ES-I3 (cell line): ENCODE measurements at regions not wholly inside any gene's neighbourhood (a gene's known extent, or its start where the extent isn't known, plus 50 kb on each side); places are given as distances from the start of the nearest gene placed in this dataset.

Experiments used
- H3K36me3 ChIP-seq: 2 replicates; pipeline ENCODE4 v1.6.1; 2013; ENCODE audit warnings: mild to moderate bottlenecking, low read length, control low read depth, moderate library complexity; ENCODE audit not compliant: insufficient read depth
- H3K4me1 ChIP-seq: 2 replicates; pipeline ENCODE4 v1.6.1; 2013; ENCODE audit warnings: mild to moderate bottlenecking, control low read depth, low read length; ENCODE audit not compliant: insufficient read depth
- H3K9ac ChIP-seq: 2 replicates; pipeline ENCODE4 v1.6.1; 2013; ENCODE audit warnings: low read depth, mild to moderate bottlenecking, low read length, moderate library complexity
- H3K9me3 ChIP-seq: 2 replicates; pipeline ENCODE4 v1.6.1; 2013; ENCODE audit warnings: mild to moderate bottlenecking, low read length, moderate library complexity; ENCODE audit not compliant: control insufficient read depth, insufficient read depth

DNA sequence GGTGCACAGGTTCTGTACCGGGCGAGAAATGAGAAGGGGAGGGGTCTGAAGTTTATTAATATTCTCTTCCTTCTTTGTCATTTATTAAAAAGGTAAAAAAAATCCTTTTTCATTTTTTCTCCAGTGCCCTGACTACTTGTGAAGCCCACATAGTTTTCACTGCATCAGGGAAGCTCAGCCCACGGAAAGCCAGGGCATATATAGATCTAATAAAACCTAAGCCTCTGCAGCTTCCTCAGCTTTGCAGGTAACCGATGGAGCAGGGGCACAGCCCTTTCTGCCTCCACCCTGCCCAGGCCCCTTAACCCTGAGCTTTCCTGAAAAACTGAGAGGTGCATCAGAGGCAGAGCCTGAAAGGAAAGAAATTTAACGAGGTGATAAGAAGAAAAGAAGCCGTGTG lies 140.1 kb downstream of the NXPE2 start:
- Histone ChIP-seq H3K9ac (no peak overlapping the region), H3K36me3 (no peaks in the 10 kb centered on the region), H3K4me1 (peaks cover 7% of the 10 kb centered on the region; the same call in 1 of the 2 replicates), H3K9me3 (no peaks in the 10 kb centered on the region)

DNA sequence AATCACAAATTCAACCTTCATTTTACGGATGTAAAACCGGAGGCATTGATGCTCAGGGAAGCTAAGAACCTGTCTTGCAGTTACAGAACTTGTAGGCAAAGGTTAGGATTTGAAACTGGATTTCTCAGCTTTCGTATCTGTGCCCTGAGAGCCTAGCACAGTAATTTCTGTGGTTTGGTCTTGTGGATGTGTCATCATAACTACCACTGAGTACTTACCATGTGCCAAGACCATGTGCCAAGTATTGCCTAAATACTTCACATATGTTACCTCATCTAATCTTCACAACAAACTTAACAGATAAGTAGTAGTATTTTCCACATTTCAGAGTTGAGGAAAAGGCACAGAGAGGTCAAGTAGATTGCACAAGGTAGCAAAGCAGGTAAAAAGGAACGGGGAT lies 140.7 kb downstream of the NXPE2 start:
- Histone ChIP-seq H3K9me3 (no peaks in the 10 kb centered on the region), H3K4me1 (peaks cover 7% of the 10 kb centered on the region; the same call in 1 of the 2 replicates), H3K9ac (no peak overlapping the region), H3K36me3 (no peaks in the 10 kb centered on the region)

DNA sequence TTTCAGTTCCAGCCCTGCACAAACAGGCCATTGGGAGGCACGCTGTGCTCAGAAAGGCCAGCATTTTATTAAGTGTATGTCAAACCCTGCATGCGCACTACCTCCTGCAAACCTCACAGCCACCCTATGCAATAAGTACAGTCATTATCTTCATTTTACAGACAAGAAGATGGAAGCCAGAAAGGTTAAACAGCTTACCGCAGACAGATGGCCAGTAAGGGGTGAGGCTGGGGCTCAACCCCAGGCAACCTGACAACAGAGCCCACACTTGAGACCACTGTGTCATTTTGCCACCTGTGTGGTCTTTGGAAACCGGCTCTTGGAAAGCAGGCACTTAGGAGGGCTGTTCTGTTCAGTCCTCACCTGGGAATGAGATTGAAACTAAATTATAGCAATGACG lies 142.3 kb downstream of the NXPE2 start:
- H3K36me3 ChIP-seq = no peaks in the 10 kb centered on the region
- peaks cover 7% of the 10 kb centered on the region; the same call in 1 of the 2 replicates for H3K9me3 ChIP-seq
- H3K4me1 ChIP-seq = peaks cover 7% of the 10 kb centered on the region; the same call in 1 of the 2 replicates
- H3K9ac ChIP-seq = no peak overlapping the region

DNA sequence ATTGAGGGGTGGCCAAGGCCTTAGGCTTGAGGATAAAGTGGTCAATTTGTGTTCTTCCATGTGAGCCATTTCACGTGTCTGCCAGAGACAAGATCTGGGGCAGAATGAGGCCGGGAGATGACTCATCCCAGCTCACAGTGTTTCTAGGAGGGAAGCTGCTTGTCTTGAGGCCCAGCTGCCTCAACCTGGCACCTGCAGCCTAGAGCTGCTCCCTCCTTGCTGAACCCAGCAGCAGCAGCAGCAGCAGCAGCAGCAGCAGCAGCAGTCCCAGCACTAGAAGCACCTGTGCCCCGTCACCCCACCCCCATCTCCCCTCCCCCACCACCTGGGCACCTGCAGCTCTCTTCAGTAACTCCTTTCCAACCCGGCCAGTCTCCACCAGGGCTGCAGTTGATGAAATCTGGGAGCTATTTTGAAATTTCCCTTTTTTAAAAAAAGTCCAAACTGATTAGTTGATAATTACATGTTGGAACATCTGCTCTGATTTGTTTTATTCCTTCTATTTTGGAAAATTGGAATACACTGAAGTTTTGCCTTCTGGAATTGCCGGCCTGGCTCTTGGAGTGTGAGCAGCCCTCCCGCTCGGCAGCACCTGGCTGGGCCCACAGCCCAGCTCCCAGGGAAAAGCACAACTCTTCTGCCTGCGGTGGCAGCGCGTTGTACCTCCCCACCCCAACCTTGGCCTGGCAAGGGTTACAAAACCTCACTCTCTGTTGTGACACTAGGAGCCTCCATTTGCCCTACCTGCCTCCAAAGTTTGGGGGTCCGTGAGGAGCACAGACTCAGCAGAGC lies 143.5 kb downstream of the NXPE2 start:
- no peaks in the 10 kb centered on the region for H3K36me3 ChIP-seq
- peaks cover 7% of the 10 kb centered on the region; the same call in 1 of the 2 replicates for H3K4me1 ChIP-seq
- no peak overlapping the region for H3K9ac ChIP-seq
- peaks cover 7% of the 10 kb centered on the region; the same call in 1 of the 2 replicates for H3K9me3 ChIP-seq

DNA sequence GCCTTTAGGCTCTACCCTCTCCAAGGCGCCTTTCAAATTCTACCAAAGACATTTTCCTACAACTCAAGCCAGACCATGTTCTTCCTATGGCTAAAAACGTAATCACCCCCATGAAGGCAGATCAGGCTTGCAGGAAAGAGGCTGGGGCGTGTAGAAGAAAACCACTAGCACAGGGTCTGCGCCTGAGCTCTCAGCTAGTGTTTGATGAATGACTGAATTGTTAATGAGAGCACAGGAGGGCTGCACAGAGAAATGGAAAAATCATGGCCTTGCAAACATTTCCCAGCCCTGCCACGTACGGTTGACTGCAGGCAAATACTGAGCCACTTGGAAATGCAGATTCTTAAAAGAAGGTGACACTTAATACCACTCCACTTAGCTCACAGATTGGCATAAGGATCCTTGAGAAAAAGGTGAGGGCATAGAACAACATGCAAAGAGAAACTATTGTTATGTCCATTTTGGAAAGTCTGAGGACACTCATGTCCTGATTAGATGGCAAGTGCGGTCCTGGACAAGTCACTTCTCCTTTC lies 148.6 kb downstream of the NXPE2 start:
- no peak overlapping the region for H3K9ac ChIP-seq
- no peaks in the 10 kb centered on the region for H3K36me3 ChIP-seq
- peaks cover 7% of the 10 kb centered on the region; the same call in 1 of the 2 replicates for H3K9me3 ChIP-seq
- peaks cover 4% of the 10 kb centered on the region; the same call in 1 of the 2 replicates for H3K4me1 ChIP-seq

DNA sequence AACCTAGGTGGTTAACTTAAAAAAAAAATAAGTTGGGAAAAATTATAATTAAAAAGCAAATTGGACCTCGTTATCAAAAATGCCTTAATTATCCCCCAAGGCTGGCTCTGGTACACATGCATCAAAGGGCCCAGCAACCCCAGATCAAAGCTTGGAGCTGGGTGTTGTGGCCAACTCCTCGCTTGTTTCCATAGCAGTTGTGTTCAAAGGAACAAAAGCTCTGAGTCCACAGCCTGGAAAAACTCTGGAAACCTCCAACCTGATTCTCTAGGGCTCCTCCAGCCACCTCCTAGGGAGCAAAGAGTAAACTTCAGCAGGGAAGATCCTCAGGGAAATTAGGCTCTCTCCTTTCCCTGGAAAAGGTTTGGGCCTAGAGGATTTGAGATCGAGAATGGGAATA lies 149.4 kb downstream of the NXPE2 start:
- H3K4me1 ChIP-seq = peaks cover 12% of the 10 kb centered on the region; the same call in 1 of the 2 replicates
- H3K9ac ChIP-seq = no peak overlapping the region
- no peaks in the 10 kb centered on the region for H3K36me3 ChIP-seq
- peaks cover 7% of the 10 kb centered on the region; the same call in 1 of the 2 replicates for H3K9me3 ChIP-seq

DNA sequence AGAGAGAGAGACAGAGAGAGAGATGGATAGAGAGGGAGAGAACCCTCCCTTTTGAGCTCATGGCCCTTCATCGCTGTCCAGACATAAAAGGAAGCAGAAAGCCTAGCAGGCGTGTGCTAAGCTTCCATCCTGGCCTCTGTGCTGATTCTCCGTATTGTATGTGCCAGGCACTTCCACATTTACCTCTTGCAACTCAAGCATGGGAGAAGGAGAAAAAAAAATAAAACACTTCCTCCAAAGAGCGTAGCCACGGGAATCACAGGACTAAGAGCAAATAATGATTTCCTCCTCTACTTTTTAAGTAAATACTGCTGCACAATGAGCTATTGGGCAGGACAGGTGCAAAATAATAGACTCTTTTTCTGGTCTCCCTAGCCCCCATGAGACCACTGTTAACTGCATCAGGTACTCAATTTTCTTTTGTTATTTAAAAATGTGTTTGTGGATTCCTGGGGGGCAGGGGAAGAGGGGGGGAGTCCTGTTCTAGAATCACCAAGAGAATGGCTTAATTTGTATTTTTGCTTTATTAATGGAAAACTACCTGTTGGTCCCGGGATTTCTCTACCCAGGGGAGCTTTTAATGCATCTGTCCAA lies 154.3 kb downstream of the NXPE2 start:
- H3K4me1 ChIP-seq = peaks cover 13% of the 10 kb centered on the region; the same call in 1 of the 2 replicates
- no peak overlapping the region for H3K9ac ChIP-seq
- H3K9me3 ChIP-seq = no peaks in the 10 kb centered on the region
- H3K36me3 ChIP-seq = no peaks in the 10 kb centered on the region

DNA sequence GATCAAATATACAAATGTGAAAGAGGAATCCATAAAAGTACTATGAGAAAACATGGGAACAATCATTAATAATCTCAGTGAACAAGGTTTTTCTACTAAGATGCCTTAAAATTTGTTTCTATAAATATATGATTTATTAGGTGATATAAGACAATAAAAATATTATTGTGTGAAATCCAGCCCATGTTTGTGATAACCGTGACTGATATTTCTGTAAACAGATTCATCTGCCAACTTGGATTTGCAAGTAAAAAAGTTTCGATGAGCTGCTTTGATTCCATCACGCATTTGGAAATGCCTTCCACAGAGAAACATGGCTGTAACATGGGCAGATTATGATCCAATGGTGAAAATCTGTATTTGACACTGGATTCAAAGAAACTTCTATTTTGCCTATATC lies 157.8 kb downstream of the NXPE2 start:
- no peak overlapping the region for H3K9ac ChIP-seq
- no peaks in the 10 kb centered on the region for H3K36me3 ChIP-seq
- H3K9me3 ChIP-seq = peaks cover 6% of the 10 kb centered on the region; the same call in 1 of the 2 replicates
- H3K4me1 ChIP-seq = peaks cover 13% of the 10 kb centered on the region; the same call in 1 of the 2 replicates

DNA sequence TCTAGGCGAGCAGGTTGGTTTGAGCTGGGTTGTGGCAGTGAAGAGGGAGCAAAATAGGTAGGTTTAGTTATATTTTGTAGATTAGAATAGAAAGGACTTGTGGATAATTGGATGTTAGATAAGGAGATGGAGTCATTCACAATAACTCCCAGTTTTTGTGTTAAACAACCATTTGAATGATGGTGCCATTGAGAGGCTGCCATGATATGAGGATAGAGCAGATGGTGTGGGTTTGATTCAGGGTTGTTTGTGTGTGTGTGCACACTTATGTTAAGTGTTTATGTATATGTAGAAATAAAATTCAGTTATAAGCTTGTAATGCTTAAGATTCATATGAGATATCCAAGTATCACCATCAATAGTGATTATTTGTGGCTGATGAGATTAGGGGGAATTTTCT lies 166.6 kb downstream of the NXPE2 start:
- no peaks in the 10 kb centered on the region for H3K9me3 ChIP-seq
- no peak overlapping the region for H3K9ac ChIP-seq
- H3K4me1 ChIP-seq = peaks cover 9% of the 10 kb centered on the region
- H3K36me3 ChIP-seq = no peaks in the 10 kb centered on the region

DNA sequence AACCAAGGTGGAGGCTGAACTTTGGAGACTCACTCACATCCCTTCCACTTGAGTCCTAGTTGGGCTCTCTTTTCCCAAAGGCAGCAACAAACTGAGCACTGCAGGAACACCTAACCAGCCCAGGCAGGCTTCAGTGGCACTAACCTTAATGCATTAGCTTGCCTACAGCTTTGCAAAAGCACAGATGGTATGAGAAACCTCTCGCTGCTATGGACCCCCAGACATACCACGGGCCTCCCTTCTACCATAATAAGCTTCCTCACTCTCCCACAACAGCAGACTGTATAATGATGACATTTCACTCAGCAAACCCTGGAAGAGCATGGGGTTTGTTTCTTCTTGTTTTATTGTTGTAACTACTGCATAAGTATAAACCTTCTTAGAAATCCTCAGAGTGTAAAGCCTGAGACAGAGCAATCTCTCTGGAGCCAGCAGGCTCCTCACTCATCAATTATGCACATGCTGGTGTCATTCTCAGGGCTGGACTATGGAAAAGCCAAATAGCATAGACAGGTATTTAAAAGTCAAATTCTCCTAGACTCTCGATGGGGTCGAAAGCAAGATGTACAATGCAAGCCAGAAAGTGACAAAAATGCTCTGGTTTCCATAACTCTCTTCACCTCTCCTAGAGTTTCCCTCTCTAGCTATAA lies 167.6 kb downstream of the NXPE2 start:
- Histone ChIP-seq H3K36me3 (no peaks in the 10 kb centered on the region), H3K4me1 (peaks cover 9% of the 10 kb centered on the region), H3K9ac (no peak overlapping the region), H3K9me3 (no peaks in the 10 kb centered on the region)

DNA sequence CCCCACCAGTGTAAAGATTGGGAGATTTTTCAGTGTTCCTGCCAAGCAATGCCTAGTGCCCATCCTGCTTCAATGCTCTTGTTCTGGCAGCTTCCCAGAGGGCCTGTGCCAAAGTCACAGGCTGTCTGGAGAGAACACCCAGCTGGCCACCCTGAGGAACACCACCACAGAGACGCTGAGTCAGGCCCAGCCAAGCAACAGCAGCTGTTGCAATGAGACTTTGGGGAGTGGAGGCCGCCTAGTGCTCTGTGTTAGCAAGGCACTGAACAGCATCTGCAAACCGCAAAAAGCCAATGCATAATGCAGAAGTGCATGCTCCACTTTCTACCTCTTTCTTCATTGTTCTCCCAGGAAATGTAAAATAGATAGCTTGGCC lies 168.1 kb downstream of the NXPE2 start:
- H3K36me3 ChIP-seq = no peaks in the 10 kb centered on the region
- H3K4me1 ChIP-seq = peaks cover 11% of the 10 kb centered on the region
- no peak overlapping the region for H3K9ac ChIP-seq
- no peaks in the 10 kb centered on the region for H3K9me3 ChIP-seq

DNA sequence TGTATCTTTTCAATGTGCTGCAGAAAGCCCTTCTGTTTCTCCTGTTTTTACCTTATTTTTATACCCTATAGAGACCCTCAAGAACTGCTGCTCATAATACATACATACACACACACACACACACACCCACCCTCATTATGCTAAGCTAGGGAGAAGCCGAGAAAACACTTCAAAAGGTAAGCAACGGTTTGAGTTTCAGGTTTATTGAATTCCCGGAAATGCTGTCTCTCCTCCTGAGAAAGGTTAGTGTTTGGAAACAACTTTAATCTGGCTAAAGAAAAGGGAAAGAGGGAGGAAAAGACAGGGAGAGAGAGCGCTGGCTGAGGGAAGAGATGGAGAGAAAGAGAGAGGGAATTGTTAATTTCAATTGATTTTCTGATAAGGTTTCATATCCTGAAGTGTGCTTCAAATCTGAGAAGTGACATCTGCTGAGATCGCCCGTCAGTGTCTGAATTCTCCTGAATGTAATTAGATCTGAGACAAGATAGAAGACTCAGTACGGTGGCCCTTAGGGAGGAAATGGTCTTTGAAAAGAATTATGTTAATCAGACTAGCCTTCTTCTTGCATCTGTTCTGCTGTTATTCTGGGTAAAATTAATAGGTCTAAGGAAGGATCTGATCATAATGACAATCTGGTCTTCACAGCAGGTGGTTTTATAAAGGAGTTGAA lies 169.1 kb downstream of the NXPE2 start:
- Histone ChIP-seq H3K36me3 (no peaks in the 10 kb centered on the region), H3K4me1 (peaks cover 11% of the 10 kb centered on the region), H3K9me3 (no peaks in the 10 kb centered on the region), H3K9ac (peak overlapping the region; percentile 33; the same call in 1 of the 2 replicates)

DNA sequence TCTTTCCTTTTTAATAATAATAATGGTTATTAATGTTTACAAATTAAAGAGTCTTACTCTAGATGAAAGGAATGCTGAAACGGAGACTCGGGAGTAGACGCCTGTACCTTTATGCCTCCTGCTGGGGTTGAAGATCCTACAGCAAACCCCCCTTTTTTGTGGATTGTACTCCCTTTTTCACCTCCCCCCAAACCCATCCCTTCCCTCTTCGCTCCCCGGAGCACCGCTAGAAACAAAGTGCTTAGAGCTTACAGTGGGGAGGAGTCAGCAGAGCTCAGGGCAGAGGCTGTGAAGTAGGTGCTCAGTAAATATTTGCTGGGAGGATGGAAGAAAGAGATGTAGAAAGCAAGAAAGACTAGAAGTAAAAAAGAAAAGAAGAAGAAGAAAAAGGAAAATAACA lies 169.7 kb downstream of the NXPE2 start:
- H3K4me1 ChIP-seq = peaks cover 11% of the 10 kb centered on the region
- no peaks in the 10 kb centered on the region for H3K9me3 ChIP-seq
- peak overlapping the region; percentile 25; the same call in 1 of the 2 replicates for H3K9ac ChIP-seq
- no peaks in the 10 kb centered on the region for H3K36me3 ChIP-seq

DNA sequence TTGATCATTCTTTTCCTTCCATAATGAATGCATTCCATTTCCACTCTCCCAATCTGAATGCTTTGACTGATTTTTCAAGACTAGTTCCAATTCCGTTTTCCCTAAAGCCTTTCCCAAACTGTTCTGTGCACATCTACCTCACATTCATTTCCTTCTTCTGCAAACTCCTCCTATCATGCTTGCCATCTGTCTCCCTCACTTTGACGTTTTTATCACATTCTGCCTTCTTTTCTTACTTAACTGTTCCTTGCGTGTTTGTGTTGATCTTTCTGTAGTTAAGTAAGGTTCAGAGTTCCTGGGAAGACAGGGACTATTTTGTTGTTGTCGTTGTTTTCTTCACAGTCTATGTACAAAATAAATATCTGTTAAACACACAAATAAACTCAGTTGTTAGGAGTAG lies 179.0 kb downstream of the NXPE2 start:
- H3K9me3 ChIP-seq = no peaks in the 10 kb centered on the region
- H3K4me1 ChIP-seq = no peaks in the 10 kb centered on the region
- no peak overlapping the region for H3K9ac ChIP-seq
- H3K36me3 ChIP-seq = no peaks in the 10 kb centered on the region
